ENCODE measurements at regions not wholly inside any gene's neighbourhood (a gene's known extent, or its start where the extent isn't known, plus 50 kb on each side); places are given as distances from the start of the nearest gene placed in this dataset.
"Not testable (repeated sequence)": the region's sequence is repeated elsewhere in the genome, so short reads cannot be mapped to it uniquely, and the experiment has no call there.

- Mint-ChIP-seq H3K9me3 (ENCODE audit: insufficient read depth) (no peaks in the 10 kb centered on the region), H3K4me1 (ENCODE audit: low read depth) (no peaks in the 10 kb centered on the region), H3K27me3 (ENCODE audit: low read depth) (no peaks in the 10 kb centered on the region), H3K27ac (no peak overlapping the region), H3K4me3 (no peak overlapping the region), H3K36me3 (ENCODE audit: low read depth) (no peaks in the 10 kb centered on the region)
- no peak for ATAC-seq
- POLR2A ChIA-PET = no interaction called here
- DNase-seq = no peak
- CTCF ChIA-PET = no interaction called here
These were observed 76.8 kb downstream of the TTLL2 start for GRCh38 chr6:167401525-167402194.

GRCh38 chr6:167402195-167402686 lies 77.4 kb downstream of the TTLL2 start:
- H3K4me1 Mint-ChIP-seq (ENCODE audit: low read depth) = no peaks in the 10 kb centered on the region
- CTCF ChIA-PET = no interaction called here
- no peaks in the 10 kb centered on the region for H3K9me3 Mint-ChIP-seq (ENCODE audit: insufficient read depth)
- POLR2A ChIA-PET = no interaction called here
- no peak overlapping the region for H3K27ac Mint-ChIP-seq
- H3K36me3 Mint-ChIP-seq (ENCODE audit: low read depth) = no peaks in the 10 kb centered on the region
- no peak overlapping the region for H3K4me3 Mint-ChIP-seq
- no peaks in the 10 kb centered on the region for H3K27me3 Mint-ChIP-seq (ENCODE audit: low read depth)
- DNase-seq (no peak), ATAC-seq (no peak)

GRCh38 chr6:167403427-167403826 lies 78.5 kb downstream of the TTLL2 start:
- no peaks in the 10 kb centered on the region for H3K4me1 Mint-ChIP-seq (ENCODE audit: low read depth)
- no peaks in the 10 kb centered on the region for H3K27me3 Mint-ChIP-seq (ENCODE audit: low read depth)
- no peaks in the 10 kb centered on the region for H3K36me3 Mint-ChIP-seq (ENCODE audit: low read depth)
- no peaks in the 10 kb centered on the region for H3K9me3 Mint-ChIP-seq (ENCODE audit: insufficient read depth)
- H3K4me3 Mint-ChIP-seq = no peak overlapping the region
- ChIA-PET CTCF (no interaction called here), POLR2A (no interaction called here)
- no peak for ATAC-seq
- DNase-seq = no peak
- no peak overlapping the region for H3K27ac Mint-ChIP-seq

- H3K27me3 Mint-ChIP-seq (ENCODE audit: low read depth) = no peaks in the 10 kb centered on the region
These were observed 79.6 kb downstream of the TTLL2 start for GRCh38 chr6:167404385-167405049.

GRCh38 chr6:167405778-167406532 lies 81.1 kb downstream of the TTLL2 start:
- Mint-ChIP-seq H3K27me3 (ENCODE audit: low read depth) (peaks cover 3% of the 10 kb centered on the region), H3K4me1 (ENCODE audit: low read depth) (no peaks in the 10 kb centered on the region), H3K27ac (no peak overlapping the region), H3K4me3 (no peak overlapping the region), H3K9me3 (ENCODE audit: insufficient read depth) (no peaks in the 10 kb centered on the region), H3K36me3 (ENCODE audit: low read depth) (no peaks in the 10 kb centered on the region)
- ChIA-PET POLR2A (no interaction called here), CTCF (no interaction called here)
- ATAC-seq = no peak
- DNase-seq = no peak

More at GRCh38 chr6:167404385-167405049, 79.6 kb downstream of the TTLL2 start:
- Mint-ChIP-seq H3K4me1 (ENCODE audit: low read depth) (no peaks in the 10 kb centered on the region), H3K4me3 (no peak overlapping the region), H3K36me3 (ENCODE audit: low read depth) (no peaks in the 10 kb centered on the region), H3K9me3 (ENCODE audit: insufficient read depth) (no peaks in the 10 kb centered on the region), H3K27ac (no peak overlapping the region)
- CTCF ChIA-PET = no interaction called here
- ATAC-seq (no peak), DNase-seq (no peak)
- POLR2A ChIA-PET = no interaction called here

GRCh38 chr6:167406533-167407238 lies 81.8 kb downstream of the TTLL2 start:
- POLR2A ChIA-PET; H3K36me3 Mint-ChIP-seq (ENCODE audit: low read depth); H3K4me1 Mint-ChIP-seq (ENCODE audit: low read depth); H3K27me3 Mint-ChIP-seq (ENCODE audit: low read depth); H3K4me3 Mint-ChIP-seq; DNase-seq; ATAC-seq; H3K27ac Mint-ChIP-seq; CTCF ChIA-PET; H3K9me3 Mint-ChIP-seq (ENCODE audit: insufficient read depth): not testable (repeated sequence)

GRCh38 chr6:167407239-167408064 lies 82.6 kb downstream of the TTLL2 start:
- CTCF ChIA-PET = no interaction called here
- Mint-ChIP-seq H3K9me3 (ENCODE audit: insufficient read depth) (no peaks in the 10 kb centered on the region), H3K27ac (no peak overlapping the region), H3K4me1 (ENCODE audit: low read depth) (no peaks in the 10 kb centered on the region), H3K27me3 (ENCODE audit: low read depth) (peaks cover 3% of the 10 kb centered on the region), H3K36me3 (ENCODE audit: low read depth) (no peaks in the 10 kb centered on the region), H3K4me3 (no peak overlapping the region)
- DNase-seq = no peak
- no peak for ATAC-seq
- POLR2A ChIA-PET = no interaction called here

GRCh38 chr6:167408235-167408869 lies 83.5 kb downstream of the TTLL2 start:
- no peaks in the 10 kb centered on the region for H3K9me3 Mint-ChIP-seq (ENCODE audit: insufficient read depth)

GRCh38 chr6:167409079-167409478 lies 84.2 kb downstream of the TTLL2 start:
- Mint-ChIP-seq H3K27ac (no peak overlapping the region), H3K9me3 (ENCODE audit: insufficient read depth) (no peaks in the 10 kb centered on the region), H3K27me3 (ENCODE audit: low read depth) (peaks cover 3% of the 10 kb centered on the region), H3K4me3 (no peak overlapping the region), H3K4me1 (ENCODE audit: low read depth) (no peaks in the 10 kb centered on the region), H3K36me3 (ENCODE audit: low read depth) (no peaks in the 10 kb centered on the region)
- ATAC-seq (no peak), DNase-seq (no peak)
- ChIA-PET CTCF (no interaction called here), POLR2A (no interaction called here)

More at GRCh38 chr6:167408235-167408869, 83.5 kb downstream of the TTLL2 start:
- ATAC-seq (no peak), DNase-seq (no peak)
- Mint-ChIP-seq H3K4me3 (no peak overlapping the region), H3K4me1 (ENCODE audit: low read depth) (no peaks in the 10 kb centered on the region), H3K27me3 (ENCODE audit: low read depth) (peaks cover 3% of the 10 kb centered on the region), H3K27ac (no peak overlapping the region), H3K36me3 (ENCODE audit: low read depth) (no peaks in the 10 kb centered on the region)
- POLR2A ChIA-PET = no interaction called here
- CTCF ChIA-PET = no interaction called here

- Mint-ChIP-seq H3K27me3 (ENCODE audit: low read depth) (peaks cover 3% of the 10 kb centered on the region), H3K36me3 (ENCODE audit: low read depth) (no peaks in the 10 kb centered on the region), H3K9me3 (ENCODE audit: insufficient read depth) (no peaks in the 10 kb centered on the region), H3K4me1 (ENCODE audit: low read depth) (no peaks in the 10 kb centered on the region), H3K27ac (no peak overlapping the region), H3K4me3 (no peak overlapping the region)
- DNase-seq (no peak), ATAC-seq (no peak)
- POLR2A ChIA-PET = no interaction called here
- CTCF ChIA-PET = no interaction called here
These were observed 84.8 kb downstream of the TTLL2 start for GRCh38 chr6:167409694-167410093.

GRCh38 chr6:167410462-167410861 lies 85.6 kb downstream of the TTLL2 start:
- POLR2A ChIA-PET = no interaction called here
- Mint-ChIP-seq H3K9me3 (ENCODE audit: insufficient read depth) (no peaks in the 10 kb centered on the region), H3K27ac (no peak overlapping the region), H3K36me3 (ENCODE audit: low read depth) (no peaks in the 10 kb centered on the region), H3K4me3 (no peak overlapping the region), H3K27me3 (ENCODE audit: low read depth) (peaks cover 3% of the 10 kb centered on the region), H3K4me1 (ENCODE audit: low read depth) (no peaks in the 10 kb centered on the region)
- no peak for ATAC-seq
- CTCF ChIA-PET = no interaction called here
- DNase-seq = no peak
